Endothelial cell of hepatic sinusoid (primary cell): ENCODE measurements at regions not wholly inside any gene's neighbourhood (a gene's known extent, or its start where the extent isn't known, plus 50 kb on each side); places are given as distances from the start of the nearest gene placed in this dataset.
"Not testable (repeated sequence)": the region's sequence is repeated elsewhere in the genome, so short reads cannot be mapped to it uniquely, and the experiment has no call there.

Experiments
- in situ Hi-C: cut with HindIII; loops from 2 replicates; pipeline ENCODE4 v1.10.0; 2017; ENCODE audit warnings: low sequenced_read_pairs

DNA sequence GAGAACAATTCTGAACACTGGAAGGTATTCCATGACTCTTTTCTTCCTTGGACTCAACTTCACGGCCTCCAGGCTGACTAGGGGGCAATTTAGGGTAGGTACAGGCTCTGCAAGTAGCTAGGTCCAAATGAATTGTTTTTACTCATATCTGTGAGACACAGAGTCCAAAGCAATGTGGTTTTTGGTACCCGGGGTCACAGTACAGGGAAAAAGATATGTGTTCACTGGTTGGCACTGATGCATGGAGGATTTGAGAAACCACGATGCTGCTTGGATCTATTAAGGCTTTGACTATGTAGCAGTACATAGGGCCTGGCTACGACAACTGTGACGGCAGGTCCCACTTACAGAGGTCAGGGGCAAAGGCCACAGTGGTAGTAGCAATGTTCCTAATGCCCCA lies 200.6 kb downstream of the DUSP10 start:
- in situ Hi-C loops: no loop called here

DNA sequence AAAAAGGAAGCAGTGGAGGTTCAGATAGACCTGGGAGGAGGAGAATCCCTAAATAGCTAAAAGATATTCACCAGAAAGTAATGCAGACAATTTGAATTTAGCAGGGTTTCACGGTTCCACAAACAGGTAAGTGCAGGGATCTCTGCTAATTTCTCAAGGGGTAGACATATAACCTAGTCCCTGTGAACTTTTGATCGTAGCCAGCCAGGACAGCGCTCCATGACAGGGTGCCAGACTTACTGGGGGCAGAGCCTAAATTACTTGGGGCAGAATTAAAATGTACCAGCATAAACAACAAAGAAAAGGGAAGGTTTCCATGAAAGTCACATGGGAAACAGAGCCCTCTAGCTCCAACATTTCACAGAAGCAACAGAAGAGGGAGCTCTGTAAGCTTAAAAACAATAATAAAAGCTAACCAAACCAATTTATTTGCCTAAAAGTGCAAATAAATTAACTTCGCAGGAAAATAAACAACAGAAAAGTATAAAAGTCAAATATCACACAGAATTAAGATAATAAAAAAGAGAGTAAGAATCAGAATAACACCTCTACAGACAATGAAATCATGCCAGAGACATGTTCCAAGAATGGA lies 198.3 kb downstream of the DUSP10 start:
- in situ Hi-C loops: no loop called here

DNA sequence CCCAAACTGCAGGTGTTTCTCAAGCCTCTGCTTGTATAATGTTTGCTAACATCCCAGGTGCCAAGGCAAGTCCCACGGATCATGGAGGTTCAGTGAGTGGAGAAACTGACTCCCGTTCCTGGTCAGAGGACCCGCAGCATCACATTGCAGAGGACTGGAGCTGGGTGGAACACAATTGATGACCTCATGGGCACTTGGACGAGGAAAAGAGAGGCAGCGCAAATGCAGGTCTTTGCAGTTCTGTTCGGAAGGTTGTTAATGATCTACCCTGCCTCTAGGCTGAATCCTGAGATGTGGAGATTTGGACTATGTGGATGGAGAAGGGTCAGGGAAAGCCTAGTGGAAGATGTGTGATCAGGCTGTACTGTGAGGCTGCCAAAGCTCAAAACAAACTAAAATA lies 192.9 kb downstream of the DUSP10 start:
- in situ Hi-C loops: no loop called here

DNA sequence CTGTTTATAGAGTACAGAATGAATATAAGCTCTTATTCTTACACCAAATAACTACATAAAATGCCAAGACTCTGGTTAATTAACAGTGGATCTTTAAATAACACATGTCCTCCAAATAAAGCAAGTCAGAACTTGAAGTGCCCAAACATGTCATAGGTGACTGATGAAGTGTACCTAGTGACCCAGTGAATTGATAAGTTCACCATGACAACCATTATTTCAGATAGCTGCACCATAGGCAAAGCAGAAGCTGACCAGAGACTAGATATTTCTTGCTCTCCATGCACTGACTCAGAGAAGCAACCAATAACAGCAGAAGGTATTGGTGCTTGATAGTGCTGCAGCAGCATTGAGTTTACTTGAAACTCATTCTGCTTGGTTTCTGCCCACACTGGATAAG lies 192.1 kb downstream of the DUSP10 start:
- in situ Hi-C loops: no loop called here

DNA sequence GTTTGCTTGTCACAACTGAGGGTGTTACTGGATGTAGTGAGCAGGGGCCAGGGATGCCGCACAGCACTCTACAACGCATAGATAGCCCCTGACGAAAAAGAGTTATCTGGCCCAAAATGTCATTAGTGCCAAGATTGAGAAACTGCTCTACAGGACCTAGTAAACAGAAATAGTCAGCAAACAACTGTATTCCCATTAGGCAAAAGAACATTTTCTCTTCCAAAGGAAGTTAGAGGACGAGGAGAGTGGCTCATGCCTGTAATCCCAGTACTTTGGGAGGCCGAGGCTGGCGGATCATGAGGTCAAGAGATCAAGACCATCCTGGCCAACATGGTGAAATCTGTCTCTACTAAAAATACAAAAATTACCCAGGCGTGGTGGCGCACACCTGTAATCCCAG lies 189.1 kb downstream of the DUSP10 start:
- in situ Hi-C loops: not testable (repeated sequence)

DNA sequence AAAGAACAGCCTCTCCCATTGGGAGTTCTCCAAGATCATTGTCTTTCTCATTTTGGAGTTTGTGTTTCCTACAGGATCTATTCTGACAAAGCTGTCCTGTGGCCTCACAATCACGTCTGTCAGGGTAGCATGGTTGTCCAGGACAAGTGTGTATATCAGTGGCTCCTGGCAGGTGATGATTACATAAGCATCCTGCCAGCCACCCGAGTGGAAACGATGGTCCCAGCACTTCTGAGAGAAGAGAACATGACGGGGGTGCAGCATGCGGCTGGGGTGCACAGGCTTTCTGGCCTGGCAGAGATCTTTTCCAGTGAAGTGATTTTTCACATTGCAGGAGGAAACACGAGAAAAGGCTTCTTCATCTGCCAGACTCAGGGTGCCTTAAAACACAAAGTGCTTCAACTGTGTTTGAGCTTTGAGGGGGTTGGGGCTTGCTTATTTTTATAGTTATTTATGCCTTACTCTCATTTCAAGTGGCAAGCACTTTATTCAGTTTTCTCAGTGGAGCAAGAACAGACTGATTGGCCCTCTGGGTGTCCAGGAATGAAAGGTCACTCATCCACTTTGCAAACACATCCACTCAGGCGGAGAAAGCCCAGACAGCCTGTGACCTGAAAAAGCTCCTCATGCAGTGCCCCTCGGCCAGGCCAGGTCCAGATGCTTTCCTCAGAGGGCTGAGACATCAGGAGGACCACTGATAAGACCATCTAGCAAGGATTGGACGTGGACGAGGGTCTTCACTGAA lies 186.0 kb downstream of the DUSP10 start:
- in situ Hi-C loops: no loop called here

DNA sequence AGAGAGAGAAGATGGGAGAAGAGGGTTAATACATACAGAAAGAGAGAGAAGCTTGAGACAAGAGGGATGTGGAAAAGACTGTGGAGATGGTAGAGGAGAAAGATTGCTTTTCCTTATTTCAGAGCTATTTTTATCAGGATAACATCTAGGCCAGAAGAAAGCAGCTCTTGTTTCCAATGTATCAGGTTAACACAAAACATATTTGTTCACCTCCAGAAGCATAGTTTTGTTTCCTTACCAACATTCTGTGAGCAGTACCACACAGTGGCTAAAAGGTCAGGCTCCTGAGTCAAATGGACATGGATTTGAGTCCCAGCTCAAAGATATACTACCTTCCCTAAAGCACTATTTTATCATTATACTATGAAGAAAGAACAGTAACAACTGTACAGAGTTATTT lies 185.5 kb downstream of the DUSP10 start:
- in situ Hi-C loops: no loop called here

DNA sequence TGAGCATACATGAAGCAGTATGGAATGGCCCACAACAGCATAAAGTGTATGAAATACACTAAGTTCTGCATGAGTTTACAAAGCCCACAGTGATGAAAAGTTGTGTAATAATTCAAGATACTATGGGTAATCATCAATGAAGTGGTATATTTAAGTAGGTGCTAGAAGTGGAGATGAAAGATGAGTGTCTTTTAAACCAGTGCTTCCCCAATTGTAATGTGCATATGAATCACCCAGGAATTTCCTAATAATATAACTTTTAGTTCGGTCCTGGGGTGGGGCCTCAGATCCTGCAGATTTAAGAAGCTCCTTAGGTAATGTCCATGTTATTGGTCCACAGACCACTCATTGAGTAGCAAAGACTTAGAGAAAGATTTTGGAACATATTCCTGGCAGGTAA lies 184.9 kb downstream of the DUSP10 start:
- in situ Hi-C loops: no loop called here

DNA sequence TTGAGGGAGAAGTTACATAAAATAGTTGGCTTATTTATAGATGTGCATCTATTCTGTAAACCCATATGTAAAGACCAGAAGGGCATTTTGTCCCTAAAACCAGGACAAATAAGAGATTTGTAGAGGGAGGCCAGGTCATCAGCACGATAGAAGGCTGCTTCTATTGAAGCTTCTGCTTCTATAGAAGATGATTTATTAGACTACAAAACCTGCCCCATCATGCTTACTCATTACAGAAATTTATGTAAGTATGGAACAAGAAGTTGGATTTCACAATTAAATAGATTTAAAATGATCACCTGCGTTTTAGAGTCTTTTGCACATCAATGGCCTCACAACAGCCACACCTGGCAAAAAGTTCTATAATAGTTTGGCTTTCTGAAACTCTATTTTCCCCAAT lies 183.5 kb downstream of the DUSP10 start:
- in situ Hi-C loops: no loop called here

DNA sequence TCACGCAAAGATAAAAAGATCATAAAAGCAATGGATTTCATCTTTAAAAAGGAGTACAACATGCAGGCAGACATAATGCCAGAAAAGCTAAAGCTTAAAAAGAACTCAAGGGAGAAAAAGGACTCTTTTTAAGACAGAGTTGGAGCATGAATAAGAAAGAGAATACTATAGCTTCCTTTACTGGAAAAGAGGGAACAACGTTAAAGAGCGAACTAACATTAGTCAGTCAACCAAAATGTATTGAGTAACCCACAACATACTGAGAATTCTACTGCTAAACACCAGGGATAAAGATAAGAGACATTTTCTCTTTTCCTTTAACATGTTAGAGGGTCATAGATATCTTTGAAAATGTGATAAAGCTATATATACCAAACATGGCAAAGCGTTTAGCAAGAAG lies 182.0 kb downstream of the DUSP10 start:
- in situ Hi-C loops: no loop called here

DNA sequence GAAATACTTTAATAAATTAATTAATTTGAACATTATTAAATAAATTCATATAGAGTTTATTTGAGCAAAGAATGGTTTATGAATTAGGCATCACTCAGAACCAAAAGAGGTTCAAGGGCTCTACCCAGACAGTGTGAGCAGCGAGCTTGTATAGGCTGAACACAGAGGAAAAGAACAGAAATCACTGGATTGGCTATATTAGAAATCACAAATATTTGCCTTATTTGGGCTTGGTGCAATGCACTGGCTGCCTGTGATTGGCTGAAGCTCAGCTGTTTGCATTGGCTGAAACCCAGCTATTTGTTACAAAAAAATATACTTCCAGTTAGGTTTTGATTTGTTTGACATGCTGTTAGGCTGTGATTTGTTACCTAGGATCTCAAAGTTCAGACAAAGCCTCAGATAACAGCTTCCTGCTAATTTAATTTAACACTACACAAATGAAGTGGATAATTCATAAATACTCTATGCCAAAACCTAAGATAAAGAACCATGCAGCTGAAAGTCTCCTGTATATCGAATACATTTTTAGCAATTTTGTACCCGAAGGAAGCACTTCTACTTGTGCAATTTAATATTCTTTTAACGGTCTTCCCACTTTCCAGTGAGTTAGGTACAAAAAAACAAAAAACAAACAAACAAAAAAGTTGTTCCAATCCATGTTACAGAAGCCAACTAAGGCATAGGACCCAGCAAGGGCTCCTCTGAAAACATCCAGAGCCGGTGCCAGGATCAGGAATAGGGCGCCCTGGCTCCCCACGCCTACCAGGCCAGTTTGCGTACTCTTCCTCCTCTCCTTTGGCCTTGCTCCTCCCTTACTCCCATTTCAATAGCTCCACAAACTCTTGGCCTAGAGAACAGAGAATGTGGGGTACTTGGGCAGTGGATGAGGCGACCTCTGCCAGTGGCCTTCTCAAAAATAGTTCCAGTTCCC lies 179.1 kb downstream of the DUSP10 start:
- in situ Hi-C loops: no loop called here

DNA sequence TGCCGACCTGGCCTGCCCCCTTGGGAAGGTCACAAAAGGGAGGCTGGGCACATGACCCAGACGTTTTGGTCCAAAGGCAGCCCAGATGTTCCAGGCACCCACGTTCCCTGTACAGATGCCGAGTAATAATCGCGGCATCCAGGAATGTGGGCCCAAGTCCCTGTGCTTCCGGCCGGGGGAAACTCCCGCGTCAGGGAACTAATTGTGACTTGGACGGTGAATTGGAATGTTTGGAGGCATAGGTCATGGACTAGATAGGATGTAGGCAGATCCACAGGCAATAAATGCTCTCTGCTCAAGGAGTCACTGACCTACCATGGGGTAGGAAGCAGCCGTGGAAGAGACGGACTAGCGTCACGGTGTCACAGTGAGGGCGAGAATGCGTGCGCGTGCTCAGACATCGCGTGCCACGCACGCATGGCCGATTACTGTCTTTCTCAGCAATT lies 178.4 kb downstream of the DUSP10 start:
- in situ Hi-C loops: no loop called here

DNA sequence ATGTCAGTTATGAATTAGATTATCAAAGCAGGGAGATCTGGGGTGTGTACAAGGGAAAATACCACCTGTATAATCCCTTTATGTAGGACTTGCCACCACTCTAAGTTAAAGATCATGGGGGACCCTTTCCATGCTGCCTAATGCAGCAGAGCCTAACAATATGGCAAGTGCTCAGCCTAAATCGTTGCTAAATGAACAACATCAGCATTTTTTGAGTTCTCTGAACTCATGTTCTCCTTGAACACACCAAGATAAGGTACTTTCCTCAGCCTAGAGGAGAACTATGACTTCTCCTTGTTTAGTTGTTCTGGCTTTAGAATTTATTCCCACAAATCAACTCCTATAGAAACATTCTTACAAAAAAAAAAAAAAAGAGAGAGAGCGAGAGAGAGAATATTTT lies 177.0 kb downstream of the DUSP10 start:
- in situ Hi-C loops: no loop called here

DNA sequence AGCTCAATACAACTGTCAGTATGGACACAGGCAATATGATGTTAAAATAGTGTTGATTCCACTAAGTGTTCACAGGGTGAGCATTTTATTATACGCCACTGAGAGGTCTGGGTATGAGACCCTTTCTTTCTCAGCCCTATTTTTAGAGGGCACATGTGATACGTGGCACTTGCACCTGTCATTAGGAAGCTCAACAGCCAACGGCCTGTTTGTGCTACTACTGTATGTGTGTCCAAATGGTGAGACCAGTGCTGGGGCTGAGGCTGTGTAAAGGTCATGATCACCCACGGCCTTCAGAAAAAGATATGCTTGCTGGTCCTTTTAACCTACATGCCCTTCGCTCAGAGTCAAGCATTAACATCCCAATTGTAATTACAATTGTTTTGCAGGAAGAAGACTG lies 176.2 kb downstream of the DUSP10 start:
- in situ Hi-C loops: no loop called here

DNA sequence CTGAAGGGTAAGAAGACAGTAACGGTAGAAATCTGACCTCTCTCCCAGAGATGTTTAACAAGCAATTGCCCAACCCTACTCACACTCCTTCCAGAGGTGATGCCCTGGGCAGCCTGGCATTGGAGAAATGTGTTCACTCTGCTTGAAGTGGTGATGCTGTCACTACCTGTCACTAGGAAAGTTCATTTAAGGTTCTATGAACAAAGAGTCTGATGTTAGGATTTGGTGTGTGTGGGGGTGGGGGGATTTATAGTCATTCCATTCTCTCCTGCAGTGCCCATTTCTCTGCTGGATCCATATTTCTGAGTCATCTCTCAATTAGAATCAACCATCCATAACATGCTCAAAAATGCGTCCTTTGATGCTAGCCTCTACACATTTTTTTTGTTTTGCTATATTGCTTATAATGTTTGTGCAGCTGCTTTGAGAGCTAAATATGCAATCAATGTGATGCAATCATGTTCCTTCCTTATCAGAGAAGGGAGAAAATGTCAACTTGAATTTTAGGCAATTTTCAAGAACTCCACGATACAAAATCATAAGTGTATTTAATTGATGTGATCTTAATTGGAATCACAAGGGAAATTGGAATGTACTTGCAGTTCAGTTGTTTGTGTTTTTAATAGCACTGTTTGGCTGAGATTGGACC lies 173.9 kb downstream of the DUSP10 start:
- in situ Hi-C loops: no loop called here

DNA sequence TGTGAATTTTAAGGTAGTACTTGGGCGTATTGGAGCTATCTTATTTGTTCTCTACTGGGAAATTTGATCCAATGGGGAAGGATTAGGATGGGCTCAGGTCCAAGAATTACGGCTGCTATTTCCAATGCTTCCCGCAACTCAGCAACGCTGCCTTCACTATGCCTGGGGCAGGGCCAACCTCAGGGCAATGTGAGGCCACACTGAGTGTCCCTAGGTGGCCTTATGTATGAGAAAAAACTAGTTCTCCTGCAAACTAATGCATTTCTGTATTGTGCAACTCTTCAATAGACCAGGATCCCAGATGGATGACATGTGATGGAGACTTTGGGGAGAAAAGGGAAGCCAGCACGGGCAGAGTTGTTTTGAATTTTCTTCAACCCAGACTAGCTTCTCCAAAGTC lies 168.1 kb downstream of the DUSP10 start:
- in situ Hi-C loops: no loop called here

DNA sequence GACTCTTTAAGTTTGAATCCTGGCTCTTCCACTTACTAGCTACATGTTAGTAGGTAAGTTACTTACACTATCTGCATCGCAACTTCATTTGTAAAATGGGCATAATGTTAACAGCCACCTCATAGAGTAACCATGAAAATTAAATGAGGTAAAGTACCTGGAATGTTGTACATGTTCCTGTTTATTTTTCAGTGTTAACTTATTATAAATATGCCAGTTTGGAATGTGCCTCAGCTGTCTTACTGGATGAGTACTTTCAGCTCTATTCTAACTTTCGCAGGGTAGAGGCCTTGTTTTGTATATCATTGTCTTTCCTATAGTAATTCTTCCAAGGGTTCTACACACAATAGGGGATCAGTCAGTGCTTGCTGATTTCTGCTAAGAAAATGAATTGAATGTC lies 167.4 kb downstream of the DUSP10 start:
- in situ Hi-C loops: no loop called here

DNA sequence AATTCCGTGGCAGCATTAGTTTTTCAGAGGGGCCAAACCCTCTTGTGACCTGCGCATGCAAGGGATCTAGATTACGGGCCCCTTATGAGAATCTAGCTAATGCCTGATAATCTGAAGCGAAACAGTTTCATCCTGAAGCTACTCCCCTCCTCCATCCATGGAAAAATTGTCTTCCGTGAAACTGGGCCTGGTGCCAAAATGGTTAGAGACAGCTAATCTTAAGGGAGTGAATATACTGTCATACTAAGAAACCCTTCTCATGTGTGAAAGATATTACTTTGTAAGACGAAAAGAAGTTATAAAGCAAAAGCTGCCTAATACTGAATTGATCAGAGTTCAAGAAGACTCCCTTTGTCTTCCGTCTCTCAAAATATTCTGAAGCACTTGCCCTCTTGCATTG lies 166.3 kb downstream of the DUSP10 start:
- in situ Hi-C loops: no loop called here

DNA sequence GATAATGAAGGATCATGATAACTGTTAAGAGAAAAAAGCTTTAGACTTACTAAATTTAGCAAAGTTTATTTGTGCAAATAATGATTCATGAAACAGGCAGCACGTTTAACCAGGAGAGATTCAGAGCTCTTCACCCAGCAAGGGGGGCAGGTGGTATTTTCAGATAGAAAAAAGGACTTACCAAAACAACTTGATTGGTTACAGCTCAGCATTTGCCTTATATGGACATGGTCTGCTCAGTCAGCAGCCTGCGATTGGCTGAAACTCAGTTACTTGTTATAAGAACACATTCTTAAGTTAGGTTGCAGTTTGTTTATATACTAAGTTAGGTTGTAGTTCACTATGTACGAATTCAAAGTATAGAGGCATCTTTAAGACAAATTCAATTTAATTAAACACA lies 165.6 kb downstream of the DUSP10 start:
- in situ Hi-C loops: no loop called here

DNA sequence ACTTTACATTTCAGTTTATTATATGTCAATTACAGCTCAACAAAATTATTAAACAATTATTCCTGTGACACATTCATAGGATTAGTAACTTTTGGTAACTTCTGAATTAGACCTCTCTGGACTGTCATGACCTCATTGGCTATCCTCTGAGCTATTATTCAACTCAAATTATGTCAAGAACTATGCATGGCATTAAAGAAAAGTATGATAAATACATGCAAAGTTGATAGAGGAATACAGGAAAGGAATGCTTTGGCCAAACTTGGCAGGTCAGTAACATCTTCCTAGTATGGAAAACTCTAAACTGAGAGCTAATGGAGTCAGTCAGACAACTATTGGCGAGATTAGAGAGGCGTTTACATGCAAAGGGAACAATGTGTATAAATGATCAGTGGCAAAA lies 158.4 kb downstream of the DUSP10 start:
- in situ Hi-C loops: no loop called here

DNA sequence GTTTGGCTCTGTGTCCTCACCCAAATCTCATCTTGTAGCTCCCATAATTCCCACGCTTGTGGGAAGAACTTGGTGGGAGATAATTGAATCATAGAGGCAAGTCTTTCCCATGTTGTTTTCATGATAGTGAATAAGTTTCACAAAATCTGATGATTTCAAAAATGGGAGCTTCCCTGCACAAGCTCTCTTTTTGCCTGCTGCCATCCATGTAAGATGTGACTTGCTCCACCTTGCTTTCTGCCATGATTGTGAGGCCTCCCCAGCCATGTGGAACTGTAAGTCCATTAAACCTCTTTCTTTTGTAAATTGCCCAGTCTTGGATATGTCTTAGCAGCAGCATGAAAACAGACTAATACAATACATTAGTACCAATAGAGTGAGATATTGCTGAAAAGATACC lies 154.9 kb downstream of the DUSP10 start:
- in situ Hi-C loops: not testable (repeated sequence)
